Heart left ventricle (tissue), 13 donors: ENCODE measurements at regions not wholly inside any gene's neighbourhood (a gene's known extent, or its start where the extent isn't known, plus 50 kb on each side); places are given as distances from the start of the nearest gene placed in this dataset.

Source experiments
- CTCF ChIP-seq, 12 donors: fragments of 200-600 bp; sonication (generic) in 4 of 12; IDR thresholded peaks; one replicate each; pipeline versions ENCODE4 v1.5.0 to v1.8.0; 2018 to 2022; ENCODE audit warnings: antibody characterized with exemption in 12 of 12, mild to moderate bottlenecking in 5 of 12
- POLR2A ChIP-seq, 2 donors: fragments of 450-650 bp; IDR thresholded peaks; one replicate each; pipeline ENCODE4 v1.6.1; 2017; ENCODE audit warnings: antibody characterized with exemption in 2 of 2, mild to moderate bottlenecking in 2 of 2, moderate library complexity in 2 of 2
- donor health status: ischemic (EF 13 %, LVEDD 7.1; RV severe dilation, severe dysfunction).
- donor health status: DM: no; HTN: yes; CAD: no.
- donor health status: DM: no; HTN: no; CAD: no.
- donor health status: ischemic (EF 25% LVEDD 6.9; RV normal size, moderate dysfunction).
- donor health status: ischemic (EF 25% LVEDD 5.7; RV mildly dilated, moderate dysfunction).
- donor health status: ischemic (EF 35%, LVEDD 5.7; RV mildly dilated, moderate dysfunction).
- donor health status: nonischemic (EF 11% LVEDD 7.7; RV severe dilation, severe dysfunction).
- donor health status: DM: yes; HTN: yes; CAD: no.
- donor health status: PGD.
- donor health status: ischemic (EF 29% LVEDD 5.4; RV normal size, mild dysfunction).
- donor health status: nonischemic (EF 23%, LVEDD 6.1; RV moderate dilation, normal function).

- TF ChIP-seq POLR2A (IDR thresholded peaks at IDR 0.05), result no peak
- TF ChIP-seq CTCF (IDR thresholded peaks at IDR 0.05), result no peak
Observed at GRCh38 chr21:14670409-14670808, 124.3 kb upstream of the SAMSN1 start.
